Esophagus muscularis mucosa (tissue), 4 donors: ENCODE measurements at regions not wholly inside any gene's neighbourhood (a gene's known extent, or its start where the extent isn't known, plus 50 kb on each side); places are given as distances from the start of the nearest gene placed in this dataset.

Experiments used
- DNase-seq: peaks from one replicate; pipeline ENCODE4 v3.0.0-alpha.2; 2017; ENCODE audit errors: extremely low spot score
- H3K27ac ChIP-seq, 4 donors: fragments of 200-600 bp; sonication (generic); replicated peaks in 1 of 4; 1 replicate in 3 of 4; 2 replicates in 1 of 4; pipeline ENCODE4 v1.5.1; 2016 to 2019; ENCODE audit warnings: mild to moderate bottlenecking in 1 of 4
- H3K27me3 ChIP-seq, 4 donors: fragments of 200-600 bp; sonication (generic); one replicate each; pipeline versions ENCODE4 v1.5.1 to v1.6.0; 2016 to 2019
- H3K36me3 ChIP-seq, 4 donors: fragments of 200-600 bp; sonication (generic); one replicate each; pipeline ENCODE4 v1.5.1; 2016 to 2019
- H3K4me1 ChIP-seq, 4 donors: fragments of 200-600 bp; sonication (generic); one replicate each; pipeline ENCODE4 v1.5.1; 2016 to 2019
- H3K4me3 ChIP-seq, 4 donors: fragments of 200-600 bp; sonication (generic); 1 replicate in 2 of 4; 2 replicates in 2 of 4; pipeline ENCODE4 v1.5.1; 2016 to 2019; ENCODE audit warnings: mild to moderate bottlenecking in 4 of 4, moderate library complexity in 1 of 4
- H3K9me3 ChIP-seq, 4 donors: fragments of 200-600 bp; sonication (generic); 1 replicate in 3 of 4; 2 replicates in 1 of 4; pipeline ENCODE4 v1.5.1; 2016 to 2019
- CTCF ChIP-seq, 3 experiments: fragments of 200-600 bp in 2 of 3; fragments of 450-650 bp in 1 of 3; sonication (generic) in 2 of 3; IDR thresholded peaks; one replicate each; pipeline ENCODE4 v1.5.1; 2017 to 2019; ENCODE audit warnings: antibody characterized with exemption in 3 of 3, mild to moderate bottlenecking in 2 of 3, moderate library complexity in 1 of 3
- EP300 ChIP-seq: sonication (generic); formaldehyde crosslinking; IDR thresholded peaks from one replicate; pipeline ENCODE4 v1.6.1; 2017; ENCODE audit warnings: antibody characterized with exemption
- POLR2A ChIP-seq: fragments of 450-650 bp; IDR thresholded peaks from one replicate; pipeline ENCODE4 v1.6.1; 2017; ENCODE audit warnings: antibody characterized with exemption, moderate library complexity, mild to moderate bottlenecking, low read depth
- POLR2AphosphoS5 ChIP-seq, 2 donors: sonication (generic); formaldehyde crosslinking; IDR thresholded peaks; one replicate each; pipeline ENCODE4 v1.6.1; 2017; ENCODE audit warnings: antibody characterized with exemption in 2 of 2
- WGBS: methylation state at CpG from one replicate; pipeline ENCODE4 v1.1.5; 2018; 5-methylcytosine and 5-hydroxymethylcytosine counted together
- intact Hi-C: fragments of 100-400 bp; cut with DNase I; formaldehyde crosslinking; loops from one replicate; pipeline ENCODE4 v1.15.1; 2023

- no peak overlapping the region for H3K27ac ChIP-seq
- DNase-seq: no peak
- 77% methylated on average over 15 of the region's 15 CpGs for WGBS
- no peaks in the 10 kb centered on the region for H3K9me3 ChIP-seq
- H3K4me1 ChIP-seq: no peaks in the 10 kb centered on the region
- H3K36me3 ChIP-seq: no peaks in the 10 kb centered on the region
- no peak for TF ChIP-seq POLR2AphosphoS5 (IDR thresholded peaks at IDR 0.05)
- no peak for TF ChIP-seq EP300
- no peak for TF ChIP-seq POLR2A
- TF ChIP-seq CTCF (IDR thresholded peaks at IDR 0.05): no peak
- peaks cover 4 to 97% (median 20%) of the 10 kb centered on the region in 4 donors for H3K27me3 ChIP-seq
- intact Hi-C loops: no loop called here
- no peak overlapping the region for H3K4me3 ChIP-seq
Measured at GRCh38 chr7:1380231-1380815, 78.9 kb downstream of the MICALL2 start.

GRCh38 chr7:1380821-1381580 lies 78.3 kb downstream of the MICALL2 start:
- WGBS: 65% methylated on average over 17 of the region's 18 CpGs
- peaks cover 4 to 97% (median 17%) of the 10 kb centered on the region in 4 donors for H3K27me3 ChIP-seq
- no peak for TF ChIP-seq POLR2AphosphoS5 (IDR thresholded peaks at IDR 0.05)
- TF ChIP-seq CTCF (IDR thresholded peaks at IDR 0.05): no peak
- no peak for TF ChIP-seq EP300
- no peak for TF ChIP-seq POLR2A
- H3K4me3 ChIP-seq: no peak overlapping the region
- no peak for DNase-seq
- no peaks in the 10 kb centered on the region for H3K36me3 ChIP-seq
- no peak overlapping the region for H3K27ac ChIP-seq
- no peaks in the 10 kb centered on the region for H3K4me1 ChIP-seq
- H3K9me3 ChIP-seq: no peaks in the 10 kb centered on the region
- intact Hi-C loops: no loop called here

- no peak overlapping the region for H3K4me3 ChIP-seq
- DNase-seq: no peak
- H3K9me3 ChIP-seq: no peaks in the 10 kb centered on the region
- no peak overlapping the region for H3K27ac ChIP-seq
- intact Hi-C loops: no loop called here
- TF ChIP-seq CTCF (IDR thresholded peaks at IDR 0.05) (no peak), EP300 (no peak), POLR2AphosphoS5 (IDR thresholded peaks at IDR 0.05) (no peak), POLR2A (no peak)
- H3K4me1 ChIP-seq: no peaks in the 10 kb centered on the region
- H3K36me3 ChIP-seq: no peaks in the 10 kb centered on the region
- H3K27me3 ChIP-seq: peaks cover 0 to 97% (median 12%) of the 10 kb centered on the region in 4 donors
- 57% methylated on average over 20 of the region's 29 CpGs for WGBS
Measured at GRCh38 chr7:1382553-1383397, 76.5 kb downstream of the MICALL2 start.

GRCh38 chr7:1383398-1384112 lies 75.7 kb downstream of the MICALL2 start:
- H3K27ac ChIP-seq: no peak overlapping the region
- intact Hi-C loops: no loop called here
- 86% methylated on average over 21 of the region's 30 CpGs for WGBS
- no peak overlapping the region for H3K4me3 ChIP-seq
- TF ChIP-seq POLR2AphosphoS5 (IDR thresholded peaks at IDR 0.05) (no peak), CTCF (IDR thresholded peaks at IDR 0.05) (no peak), EP300 (no peak), POLR2A (no peak)
- no peaks in the 10 kb centered on the region for H3K36me3 ChIP-seq
- no peaks in the 10 kb centered on the region for H3K9me3 ChIP-seq
- no peak for DNase-seq
- H3K4me1 ChIP-seq: no peaks in the 10 kb centered on the region
- peaks cover 0 to 97% (median 9%) of the 10 kb centered on the region in 4 donors for H3K27me3 ChIP-seq
